Ovary (tissue), 7 donors: ENCODE measurements at regions not wholly inside any gene's neighbourhood (a gene's known extent, or its start where the extent isn't known, plus 50 kb on each side); places are given as distances from the start of the nearest gene placed in this dataset.

Source experiments
- DNase-seq, 5 donors: peaks; one replicate each; pipeline ENCODE4 v3.0.0-alpha.2; 2019 to 2020
- H3K27ac ChIP-seq, 2 donors: fragments of 200-600 bp; one replicate each; pipeline versions ENCODE4 v1.5.1 to v1.8.0; 2019 to 2022
- H3K27me3 ChIP-seq: fragments of 200-600 bp; one replicate; pipeline ENCODE4 v1.8.0; 2022
- H3K36me3 ChIP-seq: fragments of 200-600 bp; sonication (generic); one replicate; pipeline ENCODE4 v1.5.1; 2019
- H3K4me1 ChIP-seq: one replicate; pipeline ENCODE4 v1.8.1; 2013; ENCODE audit warnings: mild to moderate bottlenecking, moderate library complexity; ENCODE audit not compliant: insufficient read depth
- H3K4me3 ChIP-seq: fragments of 200-600 bp; sonication (generic); one replicate; pipeline ENCODE4 v1.5.1; 2017
- H3K9me3 ChIP-seq, 2 donors: fragments of 200-600 bp in 1 of 2; sonication (generic) in 1 of 2; one replicate each; pipeline versions ENCODE4 v1.5.1 to v1.8.1; 2013 to 2019; ENCODE audit warnings: mild to moderate bottlenecking in 1 of 2, moderate library complexity in 1 of 2
- CTCF ChIP-seq, 3 donors: fragments of 450-650 bp in 2 of 3; fragments of 200-600 bp in 1 of 3; IDR thresholded peaks; one replicate each; pipeline versions ENCODE4 v1.5.1 to v1.8.0; 2016 to 2022; ENCODE audit warnings: antibody characterized with exemption in 3 of 3, mild to moderate bottlenecking in 1 of 3
- EP300 ChIP-seq: sonication (generic); formaldehyde crosslinking; IDR thresholded peaks from one replicate; pipeline ENCODE4 v1.6.1; 2017; ENCODE audit warnings: antibody characterized with exemption
- POLR2A ChIP-seq: fragments of 450-650 bp; IDR thresholded peaks from one replicate; pipeline ENCODE4 v1.6.1; 2017; ENCODE audit warnings: antibody characterized with exemption, mild to moderate bottlenecking, moderate library complexity
- WGBS, 3 donors: extraction: QIAGEN DNeasy Blood & Tissue Kit in 1 of 3; methylation state at CpG; one replicate each; pipeline versions ENCODE4 v1.1.5 to v1.1.7; 2013 to 2017; 5-methylcytosine and 5-hydroxymethylcytosine counted together
- intact Hi-C, 4 donors: fragments of 100-400 bp; cut with DNase I; formaldehyde crosslinking; loops; one replicate each; pipeline versions ENCODE4 v1.11.0 to v1.15.1; 2022 to 2023
- donor health status: DM: no; HTN: no; CAD: no; lungs with moderate emphysema.
- donor health status: DM: no; HTN: no; CAD: no.
- donor health status: Bipolar disorder and iron deficiency.
- donor health status: DM: no; HTN: no; CAD: no.
- donor health status: DM: yes; HTN: yes; CAD: no.

- Histone ChIP-seq H3K27me3 (no peaks in the 10 kb centered on the region), H3K4me3 (no peak overlapping the region), H3K9me3 (no peaks in the 10 kb centered on the region), H3K36me3 (no peaks in the 10 kb centered on the region), H3K27ac (no peak overlapping the region), H3K4me1 (no peaks in the 10 kb centered on the region)
- intact Hi-C loops = loop anchor here in 1 of 4 donors (10.0 kb wide), 1 partner anchor 55 kb away; no protein-coding TSS in a partner anchor
- WGBS, 3 donors = 37 to 62% (median 58%) methylated on average over 4 of the region's 4 CpGs
- no peak for DNase-seq
- no peak for TF ChIP-seq POLR2A
- no peak for TF ChIP-seq CTCF (IDR thresholded peaks at IDR 0.05)
- TF ChIP-seq EP300 = no peak
These were observed 408.3 kb downstream of the MCTP2 start for GRCh38 chr15:94639701-94640100.

GRCh38 chr15:94644433-94644832, 413.1 kb downstream of the MCTP2 start:
- no peak for DNase-seq
- TF ChIP-seq CTCF (IDR thresholded peaks at IDR 0.05) (no peak), POLR2A (no peak), EP300 (no peak)
- Histone ChIP-seq H3K4me3 (no peak overlapping the region), H3K9me3 (no peaks in the 10 kb centered on the region), H3K36me3 (no peaks in the 10 kb centered on the region), H3K27ac (no peak overlapping the region), H3K27me3 (no peaks in the 10 kb centered on the region), H3K4me1 (no peaks in the 10 kb centered on the region)
- intact Hi-C loops = no loop called here
- WGBS, 3 donors = 74 to 78% (median 77%) methylated on average over 1 of the region's 1 CpG

GRCh38 chr15:94653071-94653470, 421.7 kb downstream of the MCTP2 start:
- intact Hi-C loops = no loop called here
- WGBS, 3 donors = 86 to 91% (median 87%) methylated on average over 6 of the region's 6 CpGs
- H3K9me3 ChIP-seq = no peaks in the 10 kb centered on the region
- DNase-seq = no peak
- TF ChIP-seq POLR2A (no peak), CTCF (IDR thresholded peaks at IDR 0.05) (no peak), EP300 (no peak)
- no peak overlapping the region for H3K4me3 ChIP-seq
- H3K27me3 ChIP-seq = peaks cover 2% of the 10 kb centered on the region
- no peaks in the 10 kb centered on the region for H3K36me3 ChIP-seq
- no peak overlapping the region for H3K27ac ChIP-seq
- H3K4me1 ChIP-seq = no peaks in the 10 kb centered on the region

- Histone ChIP-seq H3K36me3 (no peaks in the 10 kb centered on the region), H3K27ac (no peak overlapping the region), H3K27me3 (peaks cover under 1% of the 10 kb centered on the region), H3K4me3 (no peak overlapping the region), H3K4me1 (no peaks in the 10 kb centered on the region), H3K9me3 (no peaks in the 10 kb centered on the region)
- WGBS, 3 donors = 92 to 96% (median 95%) methylated on average over 8 of the region's 8 CpGs
- intact Hi-C loops = no loop called here
- DNase-seq = no peak
- TF ChIP-seq POLR2A = no peak
- TF ChIP-seq CTCF (IDR thresholded peaks at IDR 0.05) = no peak
- no peak for TF ChIP-seq EP300
These were observed 424.0 kb downstream of the MCTP2 start for GRCh38 chr15:94655249-94655880.
